Ascending aorta (tissue), 2 donors: ENCODE measurements at regions not wholly inside any gene's neighbourhood (a gene's known extent, or its start where the extent isn't known, plus 50 kb on each side); places are given as distances from the start of the nearest gene placed in this dataset.

Experiments used
- DNase-seq, 2 donors: peaks; one replicate each; pipeline ENCODE4 v3.0.0-alpha.2; 2019; ENCODE audit warnings: low spot score in 2 of 2
- H3K27ac ChIP-seq, 2 donors: fragments of 200-600 bp; sonication (generic); one replicate each; pipeline ENCODE4 v1.5.1; 2016 to 2017; ENCODE audit warnings: mild to moderate bottlenecking in 1 of 2
- H3K27me3 ChIP-seq: fragments of 200-600 bp; sonication (generic); one replicate; pipeline ENCODE4 v1.5.1; 2017
- H3K36me3 ChIP-seq, 2 donors: fragments of 200-600 bp; sonication (generic); one replicate each; pipeline ENCODE4 v1.5.1; 2016
- H3K4me1 ChIP-seq, 2 donors: fragments of 200-600 bp; sonication (generic); one replicate each; pipeline ENCODE4 v1.5.1; 2016 to 2017; ENCODE audit warnings: mild to moderate bottlenecking in 1 of 2
- H3K4me3 ChIP-seq, 2 donors: fragments of 200-600 bp; sonication (generic); one replicate each; pipeline ENCODE4 v1.5.1; 2016 to 2017; ENCODE audit warnings: mild to moderate bottlenecking in 1 of 2
- H3K9me3 ChIP-seq, 2 donors: fragments of 200-600 bp; sonication (generic); one replicate each; pipeline ENCODE4 v1.5.1; 2016
- intact Hi-C: fragments of 100-400 bp; cut with DNase I; formaldehyde crosslinking; loops from one replicate; pipeline ENCODE4 v1.15.1; 2023
- TF ChIP-seq, protein P1 (sequence below), 3 experiments: fragments of 200-600 bp in 2 of 3; fragments of 450-650 bp in 1 of 3; sonication (generic) in 2 of 3; IDR thresholded peaks; one replicate each; pipeline ENCODE4 v1.5.1; 2016 to 2019; ENCODE audit warnings: antibody characterized with exemption in 3 of 3, mild to moderate bottlenecking in 1 of 3, moderate library complexity in 1 of 3

DNA sequence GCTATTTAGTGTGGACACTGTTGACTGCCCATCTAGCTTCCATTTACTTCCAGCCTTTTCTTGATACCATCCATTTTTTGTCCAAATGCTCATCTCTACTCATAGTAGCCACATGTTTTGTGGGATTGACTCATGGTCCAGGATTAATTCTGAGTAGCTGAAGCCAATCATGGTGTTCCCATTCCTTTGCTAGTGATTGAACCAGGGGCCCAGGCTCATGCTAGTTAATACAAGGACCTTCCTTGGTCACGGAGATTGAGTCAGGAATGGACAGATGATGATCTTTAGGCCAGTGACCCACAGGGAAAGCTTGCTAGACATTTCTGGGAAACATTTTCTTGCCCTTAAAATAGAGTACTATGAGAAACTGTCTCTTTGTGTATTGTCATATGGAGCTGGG, 272.9 kb upstream of the RIOK2 start:
- Histone ChIP-seq H3K27me3 (no peaks in the 10 kb centered on the region), H3K4me3 (no peak overlapping the region), H3K27ac (no peak overlapping the region), H3K9me3 (no peaks in the 10 kb centered on the region), H3K36me3 (no peaks in the 10 kb centered on the region), H3K4me1 (no peaks in the 10 kb centered on the region)
- DNase-seq: no peak
- TF ChIP-seq, protein P1, sequence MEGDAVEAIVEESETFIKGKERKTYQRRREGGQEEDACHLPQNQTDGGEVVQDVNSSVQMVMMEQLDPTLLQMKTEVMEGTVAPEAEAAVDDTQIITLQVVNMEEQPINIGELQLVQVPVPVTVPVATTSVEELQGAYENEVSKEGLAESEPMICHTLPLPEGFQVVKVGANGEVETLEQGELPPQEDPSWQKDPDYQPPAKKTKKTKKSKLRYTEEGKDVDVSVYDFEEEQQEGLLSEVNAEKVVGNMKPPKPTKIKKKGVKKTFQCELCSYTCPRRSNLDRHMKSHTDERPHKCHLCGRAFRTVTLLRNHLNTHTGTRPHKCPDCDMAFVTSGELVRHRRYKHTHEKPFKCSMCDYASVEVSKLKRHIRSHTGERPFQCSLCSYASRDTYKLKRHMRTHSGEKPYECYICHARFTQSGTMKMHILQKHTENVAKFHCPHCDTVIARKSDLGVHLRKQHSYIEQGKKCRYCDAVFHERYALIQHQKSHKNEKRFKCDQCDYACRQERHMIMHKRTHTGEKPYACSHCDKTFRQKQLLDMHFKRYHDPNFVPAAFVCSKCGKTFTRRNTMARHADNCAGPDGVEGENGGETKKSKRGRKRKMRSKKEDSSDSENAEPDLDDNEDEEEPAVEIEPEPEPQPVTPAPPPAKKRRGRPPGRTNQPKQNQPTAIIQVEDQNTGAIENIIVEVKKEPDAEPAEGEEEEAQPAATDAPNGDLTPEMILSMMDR (IDR thresholded peaks at IDR 0.05): no peak
- intact Hi-C loops: no loop called here

DNA sequence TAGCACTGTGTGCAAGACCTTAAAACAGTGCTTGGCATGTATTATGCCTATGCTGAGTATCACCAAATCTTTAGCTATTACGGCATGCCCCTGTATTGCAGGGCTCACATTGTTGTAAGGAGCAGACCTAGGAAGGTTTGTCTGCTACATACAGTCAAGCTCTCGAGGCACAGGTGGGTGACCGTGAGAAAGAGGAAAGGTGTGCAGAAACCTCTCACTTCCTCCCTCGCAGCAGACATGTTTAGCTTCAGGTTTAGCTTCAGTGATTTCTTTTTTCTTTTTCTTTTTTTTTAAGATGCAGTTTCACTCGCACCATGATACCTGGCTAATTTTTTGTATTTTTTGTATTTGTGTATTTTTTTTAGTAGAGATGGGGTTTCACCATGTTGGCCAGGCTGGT, 275.8 kb upstream of the RIOK2 start:
- no peak overlapping the region for H3K27ac ChIP-seq
- H3K4me3 ChIP-seq: no peak overlapping the region
- no peaks in the 10 kb centered on the region for H3K27me3 ChIP-seq
- no peak for DNase-seq
- intact Hi-C loops: no loop called here
- TF ChIP-seq, protein P1 (IDR thresholded peaks at IDR 0.05): no peak
- no peaks in the 10 kb centered on the region for H3K4me1 ChIP-seq
- H3K9me3 ChIP-seq: no peaks in the 10 kb centered on the region
- no peaks in the 10 kb centered on the region for H3K36me3 ChIP-seq

DNA sequence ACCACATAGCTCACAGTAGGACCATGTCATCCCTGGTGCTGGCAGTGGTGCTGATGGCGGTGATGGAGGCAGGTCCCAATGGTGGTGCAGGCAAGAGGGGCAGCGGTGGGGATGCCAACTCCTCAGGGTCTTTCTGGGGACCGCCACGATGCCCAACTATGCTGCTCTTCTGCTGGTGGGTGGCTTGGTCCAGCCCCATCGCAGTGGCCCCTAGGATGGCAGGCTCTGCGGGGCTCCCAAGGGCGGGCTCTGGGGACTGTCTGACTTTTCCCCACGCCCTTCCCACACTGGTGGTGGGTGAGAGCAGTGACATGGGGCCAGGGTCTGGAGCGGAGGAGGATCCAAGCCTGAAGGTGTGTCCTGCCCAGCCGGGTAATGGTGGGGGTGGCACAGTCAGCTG, 288.9 kb upstream of the RIOK2 start:
- Histone ChIP-seq H3K36me3 (no peaks in the 10 kb centered on the region), H3K27me3 (no peaks in the 10 kb centered on the region), H3K4me1 (no peaks in the 10 kb centered on the region), H3K27ac (no peak overlapping the region), H3K9me3 (peaks cover 0 to 7% of the 10 kb centered on the region in 2 donors), H3K4me3 (no peak overlapping the region)
- no peak for DNase-seq
- intact Hi-C loops: no loop called here
- TF ChIP-seq, protein P1 (IDR thresholded peaks at IDR 0.05): no peak

DNA sequence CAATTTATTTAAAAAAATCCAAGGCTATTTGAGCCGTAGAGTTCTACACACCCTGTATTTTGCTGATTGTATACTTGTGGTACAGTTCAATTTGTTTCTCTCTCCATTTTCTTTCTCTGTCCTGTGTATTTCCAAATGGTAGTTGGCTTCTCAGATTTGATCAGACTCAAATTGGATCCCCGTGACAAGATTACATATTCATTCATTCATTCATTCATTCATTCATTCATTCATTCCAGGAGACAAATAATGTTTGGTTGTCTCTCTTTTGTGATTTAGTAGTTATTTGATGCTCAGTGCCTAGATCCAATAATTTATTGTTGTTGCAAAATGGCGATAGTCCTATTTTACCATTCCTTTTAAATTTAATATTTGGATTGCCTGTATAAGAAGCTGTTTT, 292.8 kb upstream of the RIOK2 start:
- Histone ChIP-seq H3K27ac (no peak overlapping the region), H3K4me1 (no peaks in the 10 kb centered on the region), H3K4me3 (no peak overlapping the region), H3K9me3 (no peaks in the 10 kb centered on the region), H3K27me3 (no peaks in the 10 kb centered on the region), H3K36me3 (no peaks in the 10 kb centered on the region)
- TF ChIP-seq, protein P1 (IDR thresholded peaks at IDR 0.05): no peak
- intact Hi-C loops: no loop called here
- no peak for DNase-seq

DNA sequence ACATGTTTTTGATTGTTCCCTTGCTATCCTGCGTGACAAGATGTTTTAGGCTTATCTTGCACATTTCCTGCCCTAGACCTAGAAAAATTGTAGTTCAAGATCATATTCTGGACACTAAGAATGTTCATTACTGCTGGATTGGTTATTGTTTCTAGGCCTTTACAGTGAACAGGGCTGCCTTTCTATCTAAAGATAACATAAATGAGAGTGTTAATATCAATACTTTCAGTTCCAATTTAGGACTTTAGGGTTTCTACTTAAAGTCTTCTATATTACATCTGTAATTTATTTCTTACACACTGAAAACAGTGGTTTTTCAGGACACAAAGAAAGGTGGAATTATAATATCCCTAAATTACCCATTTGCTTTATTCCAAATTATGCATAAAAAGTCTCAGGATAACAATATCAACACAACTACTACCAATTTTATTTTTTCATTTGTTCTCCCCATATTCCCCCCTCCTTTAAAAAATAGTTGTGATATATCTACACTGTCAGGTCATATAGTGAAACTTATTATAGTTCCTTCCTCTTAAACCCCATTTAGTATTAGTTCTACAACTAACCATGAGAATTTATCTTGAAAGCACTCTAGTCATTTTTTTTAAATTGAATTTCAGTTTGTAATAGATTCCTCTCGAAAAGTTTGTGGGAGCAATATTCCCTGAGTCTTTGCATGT, 293.9 kb upstream of the RIOK2 start:
- intact Hi-C loops: no loop called here
- TF ChIP-seq, protein P1 (IDR thresholded peaks at IDR 0.05): no peak
- no peak for DNase-seq

DNA sequence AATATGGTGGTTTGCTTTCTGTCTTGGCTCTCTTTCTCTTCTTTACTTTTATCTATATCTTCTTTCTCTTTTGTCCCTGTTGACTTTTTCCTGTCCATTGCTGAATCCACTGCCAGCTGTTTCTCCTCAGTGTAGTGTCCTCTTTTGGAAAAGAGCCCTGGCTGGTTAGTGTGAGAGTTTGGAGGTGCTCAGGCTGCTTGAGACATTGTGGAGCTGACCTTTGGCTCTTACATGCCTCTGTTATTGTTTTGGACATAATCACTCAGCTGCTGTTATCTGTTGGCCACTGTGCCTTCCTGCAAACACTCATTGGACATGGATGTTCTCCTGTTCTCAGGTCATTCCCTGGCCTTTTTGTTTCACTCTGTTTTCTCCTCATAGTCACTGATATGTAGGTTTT, 295.4 kb upstream of the RIOK2 start:
- H3K36me3 ChIP-seq: no peaks in the 10 kb centered on the region
- intact Hi-C loops: no loop called here
- no peak overlapping the region for H3K27ac ChIP-seq
- H3K4me3 ChIP-seq: no peak overlapping the region
- TF ChIP-seq, protein P1 (IDR thresholded peaks at IDR 0.05): no peak
- H3K27me3 ChIP-seq: no peaks in the 10 kb centered on the region
- H3K4me1 ChIP-seq: no peaks in the 10 kb centered on the region
- DNase-seq: no peak
- H3K9me3 ChIP-seq: no peaks in the 10 kb centered on the region

More for the DNA sequence above, 293.9 kb upstream of the RIOK2 start:
- Histone ChIP-seq H3K27ac (no peak overlapping the region), H3K36me3 (no peaks in the 10 kb centered on the region), H3K4me1 (no peaks in the 10 kb centered on the region), H3K9me3 (no peaks in the 10 kb centered on the region), H3K4me3 (no peak overlapping the region), H3K27me3 (no peaks in the 10 kb centered on the region)
